Activated T-helper 9 cell treated with anti-CD3 and anti-CD28 coated beads, Interleukin-2, amount 50 U/mL, for 16 hours (primary cell): ENCODE measurements at regions not wholly inside any gene's neighbourhood (a gene's known extent, or its start where the extent isn't known, plus 50 kb on each side); places are given as distances from the start of the nearest gene placed in this dataset.

Experiments used
- DNase-seq: peaks from one replicate; pipeline ENCODE4 v3.0.0-alpha.2; 2020; ENCODE audit warnings: low read depth

DNA sequence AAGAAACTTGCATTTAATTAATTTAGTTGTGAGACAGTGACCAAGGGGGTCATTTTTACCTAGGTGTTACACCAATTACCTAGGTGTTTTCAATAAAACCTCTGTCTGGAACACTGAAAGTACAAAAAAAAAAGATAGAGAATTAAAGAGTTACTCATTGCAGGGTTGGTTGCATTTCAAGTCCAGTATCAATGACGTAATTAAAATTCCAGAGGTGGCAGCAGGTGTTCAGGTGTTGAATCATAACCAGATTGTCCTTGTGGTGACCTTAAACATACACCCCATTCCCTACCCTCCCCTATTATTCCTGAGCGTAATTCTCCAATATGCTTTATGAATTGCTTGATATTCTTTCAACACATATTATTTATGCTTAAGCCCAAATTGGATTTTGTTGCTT, 352.0 kb upstream of the SLC8A1 start:
- no peak for DNase-seq

- DNase-seq = no peak
These were observed 357.3 kb upstream of the SLC8A1 start for GRCh38 chr2:40809156-40809555.

DNA sequence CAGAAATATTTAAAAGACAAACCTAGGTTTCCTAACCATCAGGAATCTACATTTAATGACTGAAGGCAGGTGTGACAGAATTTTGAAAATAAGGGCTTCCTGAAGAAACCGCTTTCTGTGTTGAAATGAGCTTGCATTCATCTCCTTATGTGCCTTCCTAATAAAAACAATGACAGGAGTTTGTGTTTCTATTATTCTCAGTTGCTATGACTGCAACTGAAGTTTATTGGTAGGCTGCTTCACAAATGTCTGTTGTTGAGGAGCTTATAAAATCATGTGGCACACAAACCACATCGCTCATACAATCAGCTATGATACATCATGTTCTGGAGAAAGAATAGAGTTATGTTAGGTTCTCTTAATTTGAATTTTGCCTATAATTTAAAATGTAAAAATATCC, 362.7 kb upstream of the SLC8A1 start:
- DNase-seq = no peak

DNA sequence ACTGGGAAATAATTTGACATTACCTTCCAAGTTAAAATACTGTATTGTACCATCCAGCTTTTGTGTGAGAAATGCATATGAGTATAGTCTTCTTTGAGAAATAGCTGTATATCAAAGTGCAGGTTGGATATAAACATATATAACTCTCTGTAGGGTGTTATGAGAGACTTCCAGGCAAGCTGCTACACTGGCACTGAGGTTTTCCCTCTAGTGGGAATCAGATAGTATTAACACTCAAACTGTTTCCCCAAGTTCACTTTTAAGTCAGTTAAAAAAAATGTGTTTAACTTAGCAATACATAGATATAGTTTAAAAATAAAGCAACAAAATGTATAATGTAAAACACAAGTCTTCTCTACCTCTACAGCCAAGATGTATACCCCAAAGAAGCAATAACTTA, 368.4 kb upstream of the SLC8A1 start:
- DNase-seq = no peak

GRCh38 chr2:40823478-40823877, 371.6 kb upstream of the SLC8A1 start:
- DNase-seq = no peak

- DNase-seq = no peak
These were observed 372.4 kb upstream of the SLC8A1 start for GRCh38 chr2:40824278-40824677.

GRCh38 chr2:40827392-40827791, 375.5 kb upstream of the SLC8A1 start:
- no peak for DNase-seq

- no peak for DNase-seq
These were observed 379.5 kb upstream of the SLC8A1 start for GRCh38 chr2:40831321-40831873.

- DNase-seq = no peak
These were observed 390.0 kb upstream of the SLC8A1 start for GRCh38 chr2:40841856-40842255.

GRCh38 chr2:40844353-40845277, 392.7 kb upstream of the SLC8A1 start:
- DNase-seq = no peak

GRCh38 chr2:40851661-40852060, 399.8 kb upstream of the SLC8A1 start:
- no peak for DNase-seq

DNA sequence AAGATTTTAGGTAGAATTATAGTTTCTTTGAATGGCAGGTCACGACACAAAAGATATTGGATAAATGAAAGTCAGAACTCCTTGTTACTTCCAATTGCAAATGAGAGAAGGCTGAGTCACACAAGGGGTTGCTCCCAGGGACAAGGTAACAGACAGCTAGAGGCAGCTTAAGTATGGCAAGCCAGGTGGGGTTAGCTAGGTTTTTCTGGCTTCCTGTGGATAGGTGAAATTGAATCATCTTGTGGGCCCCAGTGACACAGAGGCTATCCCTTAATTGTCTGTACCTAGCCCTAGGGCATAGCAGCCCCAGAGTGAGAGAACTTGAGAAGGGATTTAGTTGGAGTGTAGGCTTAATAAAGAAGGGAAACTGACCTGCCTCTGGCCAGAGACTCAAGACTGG, 407.7 kb upstream of the SLC8A1 start:
- no peak for DNase-seq

GRCh38 chr2:40867829-40868228, 415.9 kb upstream of the SLC8A1 start:
- no peak for DNase-seq

DNA sequence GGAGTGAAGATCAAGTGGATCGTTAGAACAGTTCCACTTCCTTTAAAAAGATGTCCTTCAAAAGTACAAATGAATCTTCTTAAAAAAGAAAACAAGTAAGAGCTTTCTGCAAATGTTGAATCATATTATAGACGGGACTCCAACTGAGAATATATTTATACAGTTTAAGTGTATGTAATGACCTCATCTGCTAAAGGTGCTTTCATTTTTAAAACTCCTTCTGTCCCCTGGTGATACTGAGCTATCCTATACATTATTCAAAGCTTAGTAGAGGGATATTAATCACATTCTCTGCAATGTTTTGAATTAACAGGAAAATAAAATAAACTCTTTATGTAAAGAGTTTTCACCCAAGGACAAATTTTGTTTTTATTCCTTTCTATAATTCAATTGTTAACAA, 420.7 kb upstream of the SLC8A1 start:
- no peak for DNase-seq

- DNase-seq = no peak
These were observed 422.5 kb upstream of the SLC8A1 start for GRCh38 chr2:40874380-40874779.

GRCh38 chr2:40877734-40878288, 425.9 kb upstream of the SLC8A1 start:
- DNase-seq = no peak

DNA sequence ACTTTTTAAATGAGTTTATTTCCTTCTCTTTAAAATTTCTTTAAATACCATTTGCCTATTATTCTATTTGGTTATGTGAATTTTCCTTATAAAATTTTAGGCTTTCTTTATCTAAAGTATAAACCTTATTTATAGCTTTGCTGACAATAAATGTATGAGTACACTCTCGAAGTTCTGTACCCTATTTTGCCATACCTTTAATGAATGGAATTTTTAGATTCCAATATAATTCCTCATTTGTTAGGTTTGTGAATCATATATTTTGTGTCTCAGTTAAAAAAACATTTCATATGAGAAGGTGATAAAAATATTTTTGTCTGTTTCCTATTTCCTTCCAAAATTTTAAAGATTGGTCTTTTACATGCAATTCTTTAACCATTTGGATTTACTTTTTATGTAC, 427.4 kb upstream of the SLC8A1 start:
- no peak for DNase-seq

DNA sequence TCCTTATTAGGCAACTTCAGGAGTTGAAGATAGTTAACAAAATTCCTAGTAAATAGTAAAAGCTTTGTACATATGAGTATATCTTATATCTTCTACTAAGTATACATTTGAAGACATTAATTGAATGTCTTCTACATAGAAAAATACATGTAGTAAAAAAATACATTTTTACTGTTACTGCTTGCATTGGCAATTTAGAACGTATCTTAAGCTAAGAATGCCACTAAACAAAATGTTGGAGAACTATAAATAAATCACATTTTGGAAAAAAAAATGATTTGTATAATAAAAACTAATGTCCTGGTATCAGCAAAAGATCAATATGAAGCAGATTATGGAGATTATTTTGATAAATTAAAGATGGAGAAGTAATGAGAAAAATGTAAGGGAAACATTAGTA, 434.2 kb upstream of the SLC8A1 start:
- no peak for DNase-seq

- DNase-seq = no peak
These were observed 434.8 kb upstream of the SLC8A1 start for GRCh38 chr2:40886655-40887054.

GRCh38 chr2:40896358-40896757, 444.5 kb upstream of the SLC8A1 start:
- DNase-seq = no peak

- no peak for DNase-seq
These were observed 462.8 kb upstream of the SLC8A1 start for GRCh38 chr2:40914666-40915065.

DNA sequence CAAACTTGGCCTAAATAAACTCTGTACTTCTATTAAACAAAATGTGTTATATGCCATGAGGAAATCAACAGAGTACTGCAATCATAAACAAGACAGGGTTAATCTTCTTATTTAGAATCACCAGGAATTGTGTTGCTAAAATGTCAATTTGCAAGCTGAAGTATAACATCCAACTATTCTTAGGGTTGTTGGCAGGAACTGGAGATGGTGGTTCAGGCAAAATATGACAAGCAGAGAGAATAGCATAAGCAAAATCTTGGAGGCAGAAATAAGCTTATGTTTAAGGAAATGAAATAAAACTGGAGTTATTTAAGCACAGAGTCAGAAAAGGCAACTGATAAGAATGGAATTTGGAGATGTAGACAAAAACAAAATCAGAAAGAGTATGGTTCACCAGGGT, 463.8 kb upstream of the SLC8A1 start:
- DNase-seq = no peak

DNA sequence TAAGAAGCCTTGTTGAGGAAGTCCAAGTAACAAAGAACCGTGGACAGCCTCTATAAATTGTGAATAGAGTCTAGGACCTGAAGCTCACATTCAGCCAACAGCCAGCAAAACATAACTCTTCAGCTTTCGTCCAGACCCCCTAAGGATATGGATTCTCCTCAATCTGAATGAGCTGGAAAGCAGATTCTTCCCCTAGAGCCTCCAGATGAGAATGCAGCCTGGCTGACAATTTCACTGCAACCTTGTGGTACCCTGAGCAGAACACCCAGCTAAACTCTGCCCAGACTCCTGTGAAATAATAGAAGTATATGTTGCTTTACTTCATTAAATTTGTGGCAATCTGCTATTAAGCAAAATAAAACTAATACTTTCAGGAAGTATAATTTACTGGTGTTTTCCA, 483.5 kb upstream of the SLC8A1 start:
- no peak for DNase-seq

GRCh38 chr2:40937284-40937683, 485.4 kb upstream of the SLC8A1 start:
- no peak for DNase-seq
